GM18505 (cell line): ENCODE measurements at regions not wholly inside any gene's neighbourhood (a gene's known extent, or its start where the extent isn't known, plus 50 kb on each side); places are given as distances from the start of the nearest gene placed in this dataset.
A peak's percentile ranks its signal among the peaks of the same experiment; 100 is the strongest.

Source experiments
- ATAC-seq: cut with Tn5 transposase; IDR thresholded peaks from one replicate; pipeline ENCODE4 v1.9.1; 2021; ENCODE audit not compliant: unreplicated experiment
- POLR2A ChIP-seq: IDR thresholded peaks from 4 replicates; pipeline ENCODE4 v1.6.1; 2011; ENCODE audit warnings: borderline replicate concordance; ENCODE audit not compliant: insufficient read depth, insufficient read length; ENCODE audit errors: extremely low read depth

DNA sequence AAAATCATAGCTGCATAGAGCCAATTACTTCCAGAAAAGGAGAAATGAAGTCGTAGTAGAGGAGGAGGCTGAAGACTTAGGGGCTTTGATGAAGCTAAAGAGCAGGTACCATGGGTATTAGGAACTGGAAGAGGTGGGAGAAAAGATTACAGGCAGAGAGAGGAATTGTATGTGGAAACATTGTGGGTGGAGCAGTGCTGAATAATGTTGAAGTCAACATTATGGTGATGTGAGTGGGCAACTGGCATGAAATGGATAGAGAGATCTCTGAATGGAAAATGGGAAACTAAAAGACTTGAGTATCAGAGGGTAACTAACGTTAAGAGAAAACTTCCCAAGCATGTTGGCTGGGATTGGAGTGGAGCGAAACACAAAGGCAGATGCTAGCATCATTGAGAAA, 92.5 kb downstream of the AREG start:
- TF ChIP-seq POLR2A: no peak
- ATAC-seq: no peak

DNA sequence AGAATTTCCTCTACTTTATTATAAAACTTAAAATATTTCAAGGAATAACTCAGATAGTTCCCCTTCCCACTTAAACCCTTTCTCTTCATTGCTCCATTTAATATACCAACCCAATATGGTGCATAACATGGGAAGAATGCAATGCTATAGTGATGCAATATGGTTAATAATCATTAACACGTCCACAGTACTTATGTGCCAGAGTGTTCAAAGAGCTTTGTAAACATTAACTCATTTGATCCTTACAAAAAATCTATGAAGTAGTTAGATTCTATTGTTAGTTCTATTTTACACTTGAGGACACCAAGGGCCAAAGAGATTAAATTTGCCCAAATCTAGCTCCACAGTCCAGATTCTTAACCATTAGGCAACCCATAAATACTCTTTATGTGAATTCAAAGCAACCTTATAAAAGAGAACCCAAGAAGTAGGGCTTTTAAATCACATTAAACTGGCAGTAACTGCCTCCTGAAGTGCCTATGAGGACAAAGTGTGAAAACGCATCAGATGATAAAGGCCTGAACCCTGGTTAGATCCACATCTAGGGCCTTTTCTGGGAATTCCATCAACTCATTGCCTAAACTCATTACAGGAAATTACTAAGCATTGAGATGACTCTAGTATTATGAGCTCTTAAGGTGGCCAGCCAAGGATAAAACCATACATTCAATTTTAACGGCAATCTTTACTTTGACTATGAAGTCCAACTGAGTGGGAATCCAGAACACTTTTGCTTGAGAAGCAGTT, 94.3 kb downstream of the AREG start:
- no peak for TF ChIP-seq POLR2A
- no peak for ATAC-seq

DNA sequence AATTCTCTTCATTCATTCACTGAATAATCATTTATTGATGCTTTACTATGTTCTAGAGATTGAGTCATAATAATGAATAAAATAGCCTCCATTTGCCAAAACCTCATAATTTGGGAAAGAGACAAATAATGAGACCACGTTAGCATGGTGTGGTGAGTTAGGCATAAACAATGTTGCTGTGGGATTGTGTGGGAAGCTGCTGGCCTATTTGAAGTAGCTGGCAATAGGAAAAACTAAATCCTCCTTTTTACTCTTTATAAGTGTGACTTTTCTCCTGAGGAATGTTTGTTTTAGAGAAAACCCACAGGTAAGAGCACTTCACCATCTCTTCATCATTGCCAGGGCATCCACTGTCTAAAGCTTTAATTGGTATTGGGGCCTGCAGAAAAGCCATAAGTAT, 95.3 kb downstream of the AREG start:
- TF ChIP-seq POLR2A: no peak
- no peak for ATAC-seq

DNA sequence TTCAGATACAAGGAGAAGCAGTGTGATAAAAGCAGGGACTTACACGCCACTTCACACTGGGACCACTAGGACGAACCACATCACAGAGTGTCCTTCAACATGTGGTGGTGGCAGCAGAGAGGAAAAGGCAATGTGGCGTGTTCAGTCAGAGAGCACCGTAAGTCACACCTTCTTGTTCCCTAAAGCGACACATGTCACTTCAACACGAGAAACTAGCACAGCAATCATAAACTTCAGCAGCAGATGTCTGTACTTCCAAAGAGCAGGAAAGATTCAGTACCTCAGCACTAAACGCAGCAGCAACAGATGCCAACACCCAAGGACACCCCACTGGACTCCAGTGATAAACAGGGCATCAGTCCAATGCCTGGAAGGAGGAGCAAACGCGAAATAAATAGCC, 96.7 kb downstream of the AREG start:
- no peak for ATAC-seq
- TF ChIP-seq POLR2A: no peak

DNA sequence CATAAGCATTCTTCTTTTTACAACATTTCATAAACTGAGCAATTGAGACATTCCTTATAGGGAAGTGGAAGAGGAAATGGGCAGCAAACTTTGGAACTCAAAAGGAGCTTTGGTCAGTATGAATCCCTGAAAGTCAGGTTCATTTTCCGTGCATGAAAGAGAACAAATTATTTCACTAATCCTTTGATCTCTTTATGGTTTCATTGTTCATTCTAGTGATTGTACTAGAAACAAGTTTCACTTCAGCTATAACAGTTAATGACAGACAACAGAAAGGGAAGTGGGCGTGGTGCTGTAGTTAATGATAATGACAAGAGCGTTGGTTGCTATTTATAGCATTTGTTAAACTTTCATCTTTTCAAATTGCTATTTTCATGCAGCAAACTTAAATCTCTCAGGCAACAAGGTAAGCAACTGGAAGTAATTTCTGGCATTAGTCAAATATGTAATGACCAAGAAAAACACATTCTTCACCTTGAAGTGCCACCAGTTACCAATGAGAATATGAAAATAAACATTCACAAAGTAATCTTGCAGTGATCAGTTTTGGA, 98.4 kb downstream of the AREG start:
- peak; percentile 77 for ATAC-seq

DNA sequence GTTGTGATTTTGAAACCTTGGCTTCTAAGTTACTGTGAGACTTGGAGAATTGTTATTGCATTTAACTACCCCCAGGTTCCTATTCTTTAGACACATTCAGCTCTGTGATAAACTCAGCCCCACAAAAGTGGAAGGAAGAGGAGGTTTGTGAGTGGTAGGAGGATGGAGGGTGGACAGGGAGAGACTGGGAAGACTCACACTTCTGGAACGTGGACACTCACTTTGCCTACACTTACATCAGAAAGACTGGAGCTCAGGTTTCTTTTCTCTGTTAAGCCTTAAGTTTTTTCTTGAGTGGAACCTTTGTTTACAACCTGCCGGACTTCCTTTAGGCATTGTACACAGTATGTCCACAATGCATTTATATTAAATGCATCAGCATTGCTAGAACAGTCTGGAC, 99.0 kb downstream of the AREG start:
- ATAC-seq: no peak
- no peak for TF ChIP-seq POLR2A

More for the DNA sequence above, 98.4 kb downstream of the AREG start:
- TF ChIP-seq POLR2A: no peak

DNA sequence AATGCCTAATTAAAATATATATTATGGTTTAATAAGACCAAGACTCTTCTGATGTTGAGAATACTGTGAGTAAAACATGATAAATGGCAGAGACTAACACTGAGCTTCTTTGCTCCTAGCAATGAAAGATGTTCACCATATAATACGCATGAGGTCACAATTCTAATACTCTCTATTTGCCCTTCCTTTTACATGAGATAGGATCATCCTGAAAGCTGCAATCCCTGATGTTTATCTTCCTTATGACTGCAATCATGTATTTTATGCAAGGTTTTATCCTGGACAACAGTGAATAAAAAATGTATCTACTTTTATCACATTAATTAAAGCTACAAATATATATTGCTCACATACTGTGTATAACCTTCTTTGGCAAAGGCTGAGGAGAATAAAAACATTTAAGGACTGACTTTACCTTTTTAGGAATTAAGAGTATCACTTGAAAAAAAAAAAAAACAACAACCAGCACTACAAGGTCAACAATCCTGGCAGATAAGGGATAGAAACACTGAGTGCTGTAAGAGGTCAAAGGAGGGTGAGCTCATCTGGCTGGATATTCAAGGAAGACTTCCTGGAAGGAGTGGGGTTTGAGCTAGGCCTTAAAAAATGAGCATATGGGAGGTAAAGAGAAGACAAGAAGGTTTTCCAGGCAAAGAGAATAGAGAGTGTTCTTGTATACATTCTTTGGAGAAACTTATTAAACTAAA, 99.9 kb downstream of the AREG start:
- no peak for TF ChIP-seq POLR2A
- no peak for ATAC-seq

DNA sequence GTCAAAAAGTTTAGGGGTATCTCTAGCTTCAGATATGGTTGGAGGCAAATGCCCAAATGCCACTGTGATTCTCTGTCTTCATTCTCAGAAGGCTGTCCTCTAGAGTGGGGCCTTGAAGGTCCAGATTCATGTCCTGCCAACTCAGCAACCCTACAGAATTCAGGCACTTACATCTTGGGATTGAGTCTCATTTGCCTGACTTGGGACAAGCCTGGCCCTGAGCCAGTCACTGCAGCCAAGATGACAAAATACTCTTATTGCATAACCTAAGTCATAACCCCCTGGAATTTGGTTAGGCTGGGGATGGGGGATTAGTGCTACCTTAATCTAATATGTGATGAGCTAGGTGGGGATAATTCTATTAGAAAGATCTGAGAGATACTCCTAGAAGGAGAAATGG, 100.5 kb downstream of the AREG start:
- ATAC-seq: no peak
- no peak for TF ChIP-seq POLR2A

DNA sequence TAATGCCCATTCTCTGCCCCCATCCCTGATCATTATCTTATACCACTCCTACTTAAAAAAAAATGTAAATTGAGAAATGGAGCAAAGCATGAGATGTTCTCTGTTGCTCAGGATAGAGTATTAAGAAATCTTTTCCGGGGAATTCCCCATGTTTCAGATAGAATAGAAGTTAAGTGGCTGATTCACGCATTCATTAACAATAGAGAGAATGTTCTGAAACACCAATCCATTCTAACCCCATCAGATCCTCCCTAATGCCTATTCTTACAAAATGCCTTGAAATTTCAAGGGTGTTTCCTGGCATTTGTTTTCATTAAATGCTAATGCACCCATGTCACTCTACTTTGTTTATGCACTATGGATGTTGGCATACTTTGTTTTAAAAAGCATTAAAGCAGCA, 101.1 kb downstream of the AREG start:
- TF ChIP-seq POLR2A: no peak
- ATAC-seq: no peak

DNA sequence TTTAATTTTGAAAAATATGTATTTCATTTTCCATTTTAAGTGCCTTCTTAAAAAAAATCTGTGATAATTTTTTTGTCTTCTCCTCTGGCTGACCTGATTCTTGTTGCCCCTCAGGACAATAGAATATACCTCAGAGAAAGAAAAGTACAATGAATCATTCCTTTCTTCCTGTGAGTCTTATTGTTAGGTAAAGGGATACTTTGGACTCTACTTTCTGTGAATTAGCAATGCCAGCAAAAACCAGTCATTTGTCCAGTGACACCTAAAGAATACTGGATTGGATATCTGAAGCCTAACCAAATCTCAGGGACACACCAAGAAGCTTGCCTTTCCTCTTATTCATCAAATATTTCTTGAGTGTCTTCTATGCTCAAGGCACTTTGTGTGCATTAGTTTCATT, 102.1 kb downstream of the AREG start:
- ATAC-seq: no peak
- no peak for TF ChIP-seq POLR2A

DNA sequence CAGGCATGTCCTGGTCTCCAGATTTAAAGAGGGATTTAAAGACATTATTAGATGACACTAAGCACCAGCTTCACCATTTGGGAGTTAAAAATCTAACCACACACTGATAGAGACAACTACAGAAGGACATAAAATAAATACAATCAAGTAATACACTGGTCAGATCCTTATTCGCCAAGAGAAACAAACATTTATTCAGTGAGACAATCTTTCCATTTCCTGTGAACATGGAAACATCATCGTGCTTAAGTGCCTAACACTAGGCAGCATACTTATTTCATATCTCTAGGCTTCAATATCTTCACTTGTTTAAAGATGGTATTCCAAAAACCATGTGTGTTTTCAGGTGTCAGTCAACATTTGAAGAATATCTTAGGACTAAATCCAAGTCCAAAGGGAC, 103.6 kb downstream of the AREG start:
- TF ChIP-seq POLR2A: no peak
- ATAC-seq: no peak

DNA sequence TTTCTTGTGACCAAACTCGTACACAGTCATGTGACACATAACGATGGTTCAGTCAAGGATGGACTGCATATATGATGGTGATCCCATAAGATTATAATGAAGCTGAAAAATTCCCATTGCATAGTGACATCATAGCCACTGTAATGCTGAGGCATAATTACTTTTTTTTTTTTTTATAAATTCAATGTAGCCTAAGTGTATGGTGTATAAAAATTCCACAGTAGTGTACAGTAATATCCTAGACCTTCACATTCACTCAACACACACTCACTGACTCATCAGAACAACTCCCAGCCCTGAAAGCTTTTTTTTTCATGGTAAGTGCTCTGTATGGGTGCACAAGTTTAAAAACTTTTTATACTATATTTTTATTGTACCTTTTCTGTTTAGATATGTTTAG, 105.0 kb downstream of the AREG start:
- no peak for ATAC-seq
- TF ChIP-seq POLR2A: no peak

DNA sequence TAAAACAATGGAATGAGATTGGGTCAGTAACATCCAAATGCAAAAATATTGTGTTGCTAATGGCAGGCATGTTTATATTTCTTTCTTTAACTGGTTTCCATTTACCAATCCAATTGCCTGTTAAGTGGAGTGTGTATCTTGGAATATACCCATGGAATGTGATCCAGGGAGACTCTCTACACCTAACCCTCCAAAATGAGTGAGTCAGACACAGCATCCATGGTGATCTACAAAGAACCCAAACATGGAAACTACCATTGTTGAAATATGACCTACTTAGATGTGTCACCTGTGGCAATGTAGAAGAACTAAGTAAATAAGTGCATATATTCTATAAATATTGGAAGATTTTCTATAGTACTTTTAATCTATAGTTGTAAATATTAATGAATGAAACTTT, 110.3 kb downstream of the AREG start:
- no peak for TF ChIP-seq POLR2A
- no peak for ATAC-seq

DNA sequence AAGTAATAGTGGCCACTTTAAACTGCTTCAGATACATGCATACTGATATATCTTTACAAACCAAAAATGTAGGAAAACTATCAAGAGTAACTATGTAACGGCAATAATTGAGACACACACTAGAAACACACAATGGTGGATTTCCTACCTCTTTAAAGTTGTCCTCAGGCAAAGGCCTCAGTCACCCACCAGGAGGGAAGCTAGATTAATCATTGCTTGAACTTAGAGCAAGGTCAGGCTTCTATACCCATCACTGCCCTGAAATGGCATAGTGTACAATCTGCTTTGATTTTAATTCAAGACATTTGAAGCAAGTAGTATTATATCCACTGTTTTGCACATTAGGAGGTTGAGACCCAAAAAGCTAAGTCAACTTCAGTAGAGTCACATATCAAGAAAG, 110.9 kb downstream of the AREG start:
- no peak for TF ChIP-seq POLR2A
- no peak for ATAC-seq
